Fibroblast of peridontal ligament (primary cell): ENCODE measurements at regions not wholly inside any gene's neighbourhood (a gene's known extent, or its start where the extent isn't known, plus 50 kb on each side); places are given as distances from the start of the nearest gene placed in this dataset.
"Not testable (repeated sequence)": the region's sequence is repeated elsewhere in the genome, so short reads cannot be mapped to it uniquely, and the experiment has no call there.

ENCODE experiments used
- DNase-seq: peaks from one replicate; pipeline ENCODE4 v3.0.0-alpha.2; 2010; ENCODE audit errors: extremely low read depth

GRCh38 chr13:26895808-26896466 lies 135.4 kb upstream of the GPR12 start:
- no peak for DNase-seq

GRCh38 chr13:26895081-26895807 lies 134.7 kb upstream of the GPR12 start:
- no peak for DNase-seq

GRCh38 chr13:26888632-26889031 lies 128.0 kb upstream of the GPR12 start:
- DNase-seq: no peak

GRCh38 chr13:26887594-26887993 lies 127.0 kb upstream of the GPR12 start:
- DNase-seq: no peak

- no peak for DNase-seq
These were observed 123.1 kb upstream of the GPR12 start for GRCh38 chr13:26883613-26884257.

GRCh38 chr13:26882731-26883130 lies 122.1 kb upstream of the GPR12 start:
- no peak for DNase-seq

- peak; percentile 6 for DNase-seq
These were observed 120.6 kb upstream of the GPR12 start for GRCh38 chr13:26881154-26881553.

- no peak for DNase-seq
These were observed 120.1 kb upstream of the GPR12 start for GRCh38 chr13:26880735-26881134.

- no peak for DNase-seq
These were observed 117.9 kb upstream of the GPR12 start for GRCh38 chr13:26878438-26878837.

GRCh38 chr13:26873386-26873698 lies 112.8 kb upstream of the GPR12 start:
- no peak for DNase-seq

GRCh38 chr13:26872525-26873385 lies 112.2 kb upstream of the GPR12 start:
- peak; percentile 14 for DNase-seq

GRCh38 chr13:26867451-26868091 lies 107.0 kb upstream of the GPR12 start:
- peak; percentile 21 for DNase-seq

GRCh38 chr13:26864576-26864975 lies 104.0 kb upstream of the GPR12 start:
- no peak for DNase-seq

GRCh38 chr13:26861941-26862340 lies 101.4 kb upstream of the GPR12 start:
- no peak for DNase-seq

- DNase-seq: no peak
These were observed 95.3 kb upstream of the GPR12 start for GRCh38 chr13:26855921-26856320.

GRCh38 chr13:26855071-26855470 lies 94.5 kb upstream of the GPR12 start:
- DNase-seq: no peak

GRCh38 chr13:26853323-26853722 lies 92.7 kb upstream of the GPR12 start:
- DNase-seq: no peak

- no peak for DNase-seq
These were observed 86.7 kb upstream of the GPR12 start for GRCh38 chr13:26847281-26847680.

GRCh38 chr13:26845063-26845462 lies 84.5 kb upstream of the GPR12 start:
- not testable (repeated sequence) for DNase-seq

- DNase-seq: no peak
These were observed 79.1 kb upstream of the GPR12 start for GRCh38 chr13:26839682-26840081.

GRCh38 chr13:26838821-26839220 lies 78.2 kb upstream of the GPR12 start:
- no peak for DNase-seq

GRCh38 chr13:26837997-26838396 lies 77.4 kb upstream of the GPR12 start:
- no peak for DNase-seq
